T-helper 2 cell treated with Interferon-gamma antibody and Interleukin-4, amounts not matched to agents 100 ng/mL and 5 ng/mL, for 36 hours (primary cell): ENCODE measurements at regions not wholly inside any gene's neighbourhood (a gene's known extent, or its start where the extent isn't known, plus 50 kb on each side); places are given as distances from the start of the nearest gene placed in this dataset.
"Not testable (repeated sequence)": the region's sequence is repeated elsewhere in the genome, so short reads cannot be mapped to it uniquely, and the experiment has no call there.

ENCODE experiments used
- intact Hi-C: fragments of 100-400 bp; cut with micrococcal nuclease; formaldehyde crosslinking; loops from one replicate; pipeline ENCODE4 v1.15.1; 2023

DNA sequence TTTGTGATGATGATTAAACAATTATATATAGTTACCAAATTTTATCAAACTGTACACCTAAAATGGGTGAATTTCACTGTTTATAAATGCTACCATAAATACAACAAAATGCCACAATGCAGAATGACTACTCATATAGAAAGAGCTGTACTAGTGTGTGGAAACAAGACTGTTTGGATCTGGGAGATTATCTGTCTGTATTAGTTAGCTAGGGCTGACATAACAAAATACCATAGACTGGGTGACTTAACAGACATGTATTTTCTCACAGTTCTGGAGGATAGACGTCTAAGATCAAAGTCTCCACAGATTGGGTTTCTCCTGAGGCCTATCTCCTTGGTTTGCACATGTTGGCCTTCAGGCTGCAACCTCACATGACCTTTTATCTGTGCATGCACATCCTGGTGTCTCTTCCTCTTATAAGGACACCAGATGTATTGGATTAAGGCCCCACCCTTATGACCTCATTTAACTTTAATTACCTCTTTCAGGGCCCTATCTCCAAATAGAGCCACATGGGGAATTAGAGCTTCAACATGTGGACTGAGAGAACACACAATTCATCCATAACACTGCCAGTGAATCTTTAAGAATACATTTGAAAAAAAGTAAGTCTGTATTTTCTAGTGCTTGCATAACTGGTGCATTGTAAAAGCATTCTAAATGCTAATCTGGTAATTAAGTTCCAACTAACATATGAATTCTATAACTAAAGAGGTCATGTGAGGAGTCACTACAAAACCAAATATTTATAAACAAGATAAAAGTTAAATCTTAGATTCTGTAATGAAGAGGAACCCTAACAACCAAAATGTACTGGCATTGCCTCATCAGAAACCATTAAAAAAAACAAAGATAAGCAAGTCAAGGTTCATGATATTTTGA lies 699.6 kb downstream of the NYAP2 start:
- intact Hi-C loops, result no loop called here

DNA sequence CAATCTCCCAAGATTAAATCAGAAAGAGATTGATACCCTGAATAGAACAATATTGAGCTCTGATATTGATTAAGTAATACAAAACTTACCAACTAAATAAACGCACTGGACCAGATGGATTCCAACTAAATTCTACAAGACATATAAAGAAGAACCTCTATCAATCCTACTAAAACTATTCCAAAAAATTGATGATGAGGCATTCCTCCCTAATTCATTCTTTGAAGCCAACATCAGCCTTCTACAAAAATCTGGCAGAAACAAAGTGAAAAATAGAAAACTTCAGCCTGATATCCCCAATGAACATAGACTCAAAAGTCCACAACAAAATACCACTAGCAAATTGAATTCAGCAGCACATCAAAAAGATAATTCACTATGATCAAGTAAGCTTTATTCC lies 695.5 kb downstream of the NYAP2 start:
- intact Hi-C loops, result no loop called here

DNA sequence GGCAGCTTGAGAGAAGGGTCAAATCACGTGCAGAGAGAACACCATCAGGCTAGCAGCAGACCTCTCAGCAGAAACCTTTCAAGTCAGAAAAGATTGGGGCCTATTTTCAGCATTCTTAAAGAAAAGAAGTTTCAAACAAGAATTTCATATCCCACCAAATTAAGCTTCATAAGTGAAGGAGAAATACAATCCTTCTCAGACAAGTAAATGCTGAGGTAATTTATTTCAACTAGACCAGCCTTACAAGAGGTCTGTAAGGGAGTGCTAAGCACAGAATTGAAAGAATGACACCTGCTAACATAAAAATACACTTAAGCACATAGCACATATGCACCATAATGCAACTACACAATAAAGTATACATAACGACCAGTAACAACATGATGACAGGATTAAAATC lies 693.9 kb downstream of the NYAP2 start:
- intact Hi-C loops, result no loop called here

DNA sequence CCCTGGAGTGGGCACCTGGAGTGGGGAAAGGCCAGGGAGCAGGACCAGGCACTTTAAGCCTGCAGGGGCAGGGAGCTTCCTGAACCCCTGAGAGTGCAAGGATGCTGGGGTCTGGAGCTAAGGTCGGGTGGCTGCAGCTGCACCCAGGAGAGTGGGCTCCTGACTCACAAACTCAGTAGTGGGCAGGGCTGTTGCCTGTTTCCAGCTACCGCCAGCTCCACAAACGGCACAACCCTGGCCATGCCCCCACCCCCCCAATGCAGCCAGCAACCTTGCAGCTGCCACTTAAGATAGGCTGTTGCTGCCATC lies 688.8 kb downstream of the NYAP2 start:
- intact Hi-C loops, result no loop called here

DNA sequence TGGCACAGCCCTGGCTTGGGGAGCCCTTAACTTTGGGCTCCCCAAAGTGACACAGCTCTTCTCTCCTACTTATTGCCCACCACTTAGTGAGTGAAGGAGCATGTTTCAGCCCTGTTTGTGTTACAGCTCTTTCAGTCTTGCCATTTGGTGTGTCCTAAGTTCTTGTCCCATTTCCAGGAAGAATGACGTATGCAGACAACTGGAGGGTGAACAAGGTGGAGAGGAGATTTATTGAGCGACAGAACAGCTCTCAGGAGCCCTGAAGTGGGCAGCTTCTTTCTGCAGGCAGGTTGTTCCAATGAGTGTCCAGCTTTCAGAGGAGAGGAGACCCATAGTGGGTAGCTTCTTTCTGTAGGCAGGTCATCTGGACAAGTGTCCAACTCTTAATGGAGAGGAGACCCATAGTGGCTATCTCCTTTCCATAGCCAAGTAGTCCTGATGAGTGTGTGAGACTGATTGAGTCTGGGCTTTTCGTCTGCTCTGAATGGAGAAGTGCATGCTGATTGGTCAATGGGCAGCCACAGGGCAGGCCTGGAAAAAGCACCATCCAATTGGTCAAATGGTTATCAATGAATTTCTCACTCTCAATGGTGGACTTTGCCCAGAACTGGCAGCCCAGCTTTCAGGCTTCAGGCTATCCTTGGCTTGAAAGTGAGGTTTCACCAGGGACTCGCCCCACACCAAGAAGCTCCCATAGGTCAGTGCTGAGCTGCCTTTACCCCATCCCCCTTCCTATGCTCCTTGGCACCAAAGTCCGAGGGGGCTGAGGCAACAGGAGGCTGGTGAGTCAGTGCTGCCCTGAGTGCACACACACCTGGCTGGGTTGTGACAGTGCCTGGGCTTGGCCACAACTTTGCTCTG lies 688.2 kb downstream of the NYAP2 start:
- intact Hi-C loops, result no loop called here

DNA sequence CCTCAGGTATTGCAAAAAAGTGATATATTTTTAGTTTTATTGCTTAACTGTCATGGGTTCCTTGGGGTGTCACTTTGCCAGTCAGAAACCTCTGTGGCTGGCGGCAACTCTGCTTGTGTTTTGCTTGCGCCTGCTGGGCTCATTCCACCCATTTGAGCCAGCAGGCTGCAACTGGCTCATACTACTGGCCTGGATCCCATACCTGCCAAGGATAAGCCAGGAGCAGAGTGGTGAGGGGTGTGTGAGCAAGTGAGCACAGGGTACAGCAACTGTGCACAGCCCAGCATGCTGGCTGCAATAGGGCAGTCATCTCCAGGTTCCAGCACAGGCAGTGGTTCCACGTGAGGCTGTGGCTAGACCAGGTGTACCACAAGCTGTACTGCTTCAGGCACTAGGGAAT lies 687.5 kb downstream of the NYAP2 start:
- intact Hi-C loops, result no loop called here

DNA sequence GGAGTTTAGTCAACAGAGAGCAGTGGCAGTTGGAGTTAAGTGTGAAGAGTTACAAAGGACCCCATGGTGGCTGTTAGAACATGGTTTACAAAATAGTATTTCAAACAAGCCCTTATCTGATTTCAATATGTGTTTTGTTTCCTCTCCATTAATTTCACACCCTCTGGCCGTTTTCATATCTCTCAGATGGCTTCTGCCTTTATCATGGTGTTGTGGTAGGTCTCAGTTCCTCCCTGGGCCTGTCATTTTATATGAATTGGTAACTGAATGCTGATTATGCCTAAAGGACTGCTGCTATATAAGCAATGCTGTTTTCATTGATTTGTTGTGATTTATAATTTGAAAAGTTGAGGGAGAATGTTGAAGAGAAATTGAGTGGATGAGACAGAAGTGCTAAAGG lies 686.7 kb downstream of the NYAP2 start:
- intact Hi-C loops, result no loop called here

DNA sequence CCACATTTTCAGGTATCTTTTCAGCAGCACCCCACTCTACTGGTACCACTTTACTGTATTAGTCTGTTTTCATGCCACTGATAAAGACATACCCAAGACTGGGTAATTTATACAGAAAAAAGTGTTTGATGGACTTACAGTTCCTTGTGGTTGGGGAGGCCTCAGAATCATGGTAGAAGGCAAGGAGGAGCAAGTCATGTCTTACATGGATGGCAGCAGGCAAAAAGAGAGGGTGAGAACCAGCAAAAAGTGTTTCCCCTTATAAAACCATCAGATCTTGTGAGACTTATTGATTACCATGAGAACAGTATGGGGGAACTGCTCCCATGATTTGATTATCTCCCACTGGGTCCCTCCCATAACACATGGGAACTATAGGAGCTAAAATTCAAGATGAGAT lies 685.9 kb downstream of the NYAP2 start:
- intact Hi-C loops, result not testable (repeated sequence)

DNA sequence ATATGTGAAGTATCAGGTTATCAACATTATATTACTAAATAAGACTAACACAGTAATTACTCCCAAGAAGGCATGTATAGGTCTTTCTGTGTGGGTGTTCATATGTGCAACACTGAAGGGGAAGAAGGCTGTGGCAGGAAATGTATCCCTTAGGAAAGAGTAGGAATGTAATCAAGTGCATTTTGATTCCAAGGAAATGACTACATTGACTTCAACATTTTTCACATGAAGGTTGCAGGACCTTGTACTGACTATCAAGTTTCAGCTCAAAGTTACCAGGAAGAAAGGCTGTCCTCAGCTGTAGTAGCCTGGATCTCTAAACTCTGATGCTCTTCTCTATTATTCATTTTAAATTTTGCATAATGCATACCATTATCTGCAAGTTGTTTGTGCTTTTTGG lies 680.8 kb downstream of the NYAP2 start:
- intact Hi-C loops, result no loop called here

DNA sequence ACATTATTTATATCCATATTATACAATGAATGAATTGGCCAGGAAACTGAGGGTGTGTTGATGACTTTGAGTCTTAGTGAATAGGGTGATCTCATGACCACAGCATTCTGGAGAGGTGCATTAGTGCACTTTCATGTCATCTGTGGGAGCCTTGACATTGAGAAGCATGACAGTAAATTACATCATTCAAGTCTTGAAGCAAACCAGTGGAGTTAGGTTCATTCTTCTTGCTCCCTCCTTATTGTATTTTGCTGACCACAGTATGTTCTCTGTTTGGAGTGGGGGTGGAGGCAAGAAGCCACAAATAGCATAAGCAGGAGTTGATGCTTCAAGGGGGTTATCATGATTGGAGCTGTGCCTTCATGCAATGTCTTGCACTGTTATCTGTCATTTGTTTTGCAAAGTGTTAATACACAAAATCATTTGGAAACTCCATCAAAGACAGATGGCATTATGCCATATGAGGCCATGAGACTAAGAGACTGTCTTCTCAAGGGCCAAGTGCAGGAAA lies 680.2 kb downstream of the NYAP2 start:
- intact Hi-C loops, result no loop called here

DNA sequence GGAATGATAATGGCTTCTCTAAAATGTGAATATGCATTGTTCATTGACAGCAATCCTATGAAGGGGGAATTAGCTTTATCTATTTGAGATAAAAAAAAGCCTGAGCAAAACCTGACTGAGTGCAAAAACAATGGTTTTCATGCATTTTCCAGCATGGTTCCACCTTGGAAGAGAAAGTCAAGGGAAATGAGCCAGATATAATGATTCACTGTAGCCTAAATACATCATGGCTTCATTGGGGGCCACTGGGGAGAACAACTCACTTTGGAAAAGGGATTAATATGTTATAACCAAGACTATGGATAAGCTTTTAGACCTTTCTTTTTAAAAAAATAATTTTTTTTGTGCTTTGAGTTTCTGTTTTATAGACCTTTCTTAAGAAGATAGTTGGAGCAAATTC lies 679.7 kb downstream of the NYAP2 start:
- intact Hi-C loops, result no loop called here

DNA sequence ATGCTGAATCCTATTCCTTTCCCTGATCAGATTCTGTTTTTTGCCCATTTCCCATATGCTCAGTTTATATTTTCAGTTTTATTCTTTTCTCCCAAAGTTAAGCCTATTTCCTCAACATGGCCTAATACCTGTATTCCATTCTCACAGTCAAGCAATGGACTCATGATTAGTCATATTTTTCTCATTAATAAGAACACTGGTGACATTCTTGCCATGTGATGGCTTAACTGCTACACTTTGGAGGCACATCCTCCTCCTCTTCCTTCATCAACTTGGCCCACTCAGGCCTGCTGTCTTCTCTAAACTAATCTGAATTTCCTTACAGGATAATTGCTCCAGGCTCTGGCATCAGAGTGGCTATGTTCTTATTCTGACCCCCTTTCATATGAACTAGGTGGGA lies 679.2 kb downstream of the NYAP2 start:
- intact Hi-C loops, result no loop called here

DNA sequence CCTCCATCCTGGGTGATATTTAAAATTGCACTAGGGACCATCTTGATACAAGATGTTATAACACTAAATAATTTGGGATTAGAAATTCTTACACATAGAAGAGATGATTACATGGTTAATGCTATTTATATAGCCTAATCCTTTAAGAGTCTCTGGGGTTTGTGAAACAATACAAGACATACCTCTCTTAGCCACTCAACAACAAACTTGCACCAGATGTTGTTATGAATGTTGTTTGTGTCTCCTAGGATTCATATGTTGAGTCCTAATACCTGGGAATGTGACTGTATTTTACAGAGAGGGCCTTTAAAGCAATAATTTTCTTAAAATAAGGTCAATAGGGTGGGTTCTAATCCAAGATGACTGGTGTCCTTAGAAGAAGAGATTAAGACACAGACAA lies 678.3 kb downstream of the NYAP2 start:
- intact Hi-C loops, result no loop called here

DNA sequence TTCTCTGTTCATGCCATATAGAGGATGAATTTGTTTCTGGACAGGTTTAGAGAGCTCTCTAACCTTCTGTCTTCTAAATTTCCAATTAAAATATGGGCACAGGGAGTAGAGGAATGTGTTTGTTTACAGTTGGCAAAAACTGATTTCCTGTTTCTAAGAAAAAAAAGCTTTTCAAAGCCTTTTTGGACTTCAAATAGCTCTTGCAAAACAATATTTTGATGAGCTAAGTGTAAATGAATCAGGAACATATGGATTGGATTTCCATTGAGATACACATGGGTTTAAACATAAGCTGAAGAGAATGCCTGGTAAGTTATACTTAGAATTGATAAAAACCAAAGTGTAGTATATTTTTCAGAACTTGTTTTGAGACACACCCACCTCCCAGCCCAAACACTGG lies 677.5 kb downstream of the NYAP2 start:
- intact Hi-C loops, result no loop called here

DNA sequence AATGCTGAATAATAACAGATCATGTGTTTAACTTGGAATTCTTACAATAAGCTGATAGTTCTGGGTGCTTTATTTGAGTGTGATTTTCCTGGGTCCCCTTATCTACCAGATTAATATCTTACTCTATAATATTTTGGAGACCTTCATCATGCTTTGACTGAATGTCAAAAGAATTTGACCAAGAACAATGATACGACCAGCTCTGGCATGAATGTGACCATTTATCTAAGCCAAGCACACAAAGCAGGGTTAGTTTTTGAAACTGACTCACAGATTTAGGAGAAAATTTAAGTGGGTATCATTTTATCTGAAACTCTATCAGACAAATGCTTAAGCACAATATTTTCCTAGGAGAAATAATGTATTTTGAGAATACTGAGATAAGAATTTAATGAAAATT lies 677.0 kb downstream of the NYAP2 start:
- intact Hi-C loops, result no loop called here

DNA sequence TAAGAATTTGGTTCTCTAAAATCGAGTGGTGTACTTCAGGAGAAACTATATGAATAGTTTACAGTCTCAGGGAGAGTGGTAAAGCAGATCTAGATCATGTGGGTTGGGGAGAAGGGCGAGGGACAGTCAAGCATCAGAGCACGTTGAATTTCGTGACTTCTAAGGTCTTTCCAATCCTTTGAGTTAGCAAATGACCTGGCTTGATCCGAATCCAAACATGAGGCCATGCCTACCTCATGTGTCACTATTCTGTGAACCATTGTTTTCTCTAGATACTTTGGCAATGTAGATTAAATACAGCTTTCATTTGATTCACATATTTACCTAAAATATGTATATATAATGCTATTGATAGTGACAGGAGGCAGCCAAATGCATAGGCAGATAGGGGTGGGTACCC lies 674.9 kb downstream of the NYAP2 start:
- intact Hi-C loops, result no loop called here

DNA sequence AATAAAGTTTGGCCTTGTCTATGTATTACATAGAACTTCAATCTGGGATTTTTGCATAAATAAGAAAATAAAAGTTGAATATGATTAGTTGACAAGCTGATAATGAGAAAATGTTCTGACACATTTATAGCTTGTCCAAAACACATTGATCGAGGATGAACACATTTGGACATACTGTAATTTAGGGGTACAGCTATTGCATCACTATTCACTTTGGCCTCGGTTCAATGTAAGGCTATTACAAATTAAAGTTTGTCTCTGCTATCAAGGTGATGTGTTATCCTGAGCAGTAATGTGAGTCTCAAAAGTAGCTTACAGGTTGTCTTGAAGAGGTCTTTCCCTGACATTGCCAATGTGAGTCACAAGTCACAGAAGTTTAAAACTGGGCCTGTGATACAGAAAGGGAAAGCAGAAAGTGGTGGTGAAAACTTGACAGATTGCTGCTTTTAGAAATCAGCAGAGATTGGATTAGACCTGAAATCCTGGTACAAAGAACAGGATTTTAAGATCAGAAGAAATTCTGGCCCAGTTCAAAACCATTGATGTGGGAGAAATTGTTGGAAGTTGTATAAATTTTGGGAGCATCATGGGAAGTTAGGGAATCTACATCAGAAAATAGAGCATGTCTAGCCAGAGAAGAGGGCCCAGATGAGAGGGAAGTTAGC lies 674.1 kb downstream of the NYAP2 start:
- intact Hi-C loops, result no loop called here

DNA sequence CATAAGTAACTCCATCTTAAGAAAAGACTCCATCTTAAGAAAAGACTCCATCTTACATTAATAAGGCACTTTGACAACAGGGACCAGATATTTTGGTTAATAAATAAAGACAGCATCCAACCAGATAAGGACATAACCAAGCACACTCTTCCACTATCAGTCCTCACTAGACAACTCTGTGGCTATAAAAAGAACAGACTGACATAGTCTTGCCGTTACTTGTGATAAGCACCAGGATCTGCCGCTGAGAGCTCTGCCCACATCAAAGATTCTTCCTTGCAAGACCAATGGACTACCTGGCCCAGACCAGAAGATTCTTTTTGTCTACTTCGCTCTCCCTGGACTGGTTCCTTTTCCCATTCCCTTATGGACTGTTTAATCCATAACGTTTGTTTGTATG lies 667.4 kb downstream of the NYAP2 start:
- intact Hi-C loops, result no loop called here

DNA sequence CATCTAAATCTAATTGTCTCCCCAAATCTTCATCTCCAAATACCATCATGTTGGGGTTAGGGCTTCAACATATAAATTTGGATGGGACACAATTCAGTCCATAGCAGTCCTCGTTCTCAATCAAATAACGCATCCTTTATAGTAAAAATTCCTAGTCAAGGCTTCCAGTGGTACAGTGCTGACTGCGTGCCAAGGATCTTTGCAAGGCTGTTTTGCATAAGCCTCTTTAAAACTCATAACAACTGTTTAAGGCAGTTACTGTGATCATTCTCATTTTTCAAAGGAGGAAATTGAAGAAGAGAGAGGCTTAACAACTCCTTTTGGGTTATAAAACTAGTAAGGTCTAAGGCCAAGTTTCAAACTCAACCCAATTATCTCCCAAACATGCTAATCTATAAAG lies 666.9 kb downstream of the NYAP2 start:
- intact Hi-C loops, result no loop called here

DNA sequence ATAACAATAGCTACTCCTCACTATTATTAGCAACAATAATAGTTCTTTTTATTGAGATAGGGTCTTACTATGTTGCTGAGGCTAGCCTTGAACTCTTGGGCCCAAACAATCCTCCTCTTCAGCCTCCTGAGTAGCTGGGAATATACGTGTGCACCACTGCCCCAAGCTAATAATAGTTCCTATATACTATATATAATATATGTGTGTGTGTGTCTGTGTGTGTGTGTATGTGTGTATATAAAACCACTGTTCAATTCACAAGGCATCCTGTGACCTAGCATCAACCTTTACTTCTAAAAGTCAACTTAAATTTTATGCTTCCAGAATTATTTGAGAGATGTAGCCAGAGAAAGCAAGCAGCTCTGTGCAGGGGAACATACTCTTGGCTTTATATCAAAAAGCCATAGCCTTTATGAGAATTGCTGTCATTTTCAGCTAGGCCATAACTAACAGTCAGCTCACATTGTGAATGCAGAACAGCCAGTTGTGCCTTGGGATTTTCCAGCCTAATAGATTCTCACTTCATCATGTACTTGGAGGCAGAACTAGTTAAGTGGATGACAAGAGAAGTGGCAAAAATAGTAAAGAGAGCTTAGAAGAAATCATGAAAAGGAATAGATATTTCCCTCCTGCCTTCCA lies 665.5 kb downstream of the NYAP2 start:
- intact Hi-C loops, result no loop called here

DNA sequence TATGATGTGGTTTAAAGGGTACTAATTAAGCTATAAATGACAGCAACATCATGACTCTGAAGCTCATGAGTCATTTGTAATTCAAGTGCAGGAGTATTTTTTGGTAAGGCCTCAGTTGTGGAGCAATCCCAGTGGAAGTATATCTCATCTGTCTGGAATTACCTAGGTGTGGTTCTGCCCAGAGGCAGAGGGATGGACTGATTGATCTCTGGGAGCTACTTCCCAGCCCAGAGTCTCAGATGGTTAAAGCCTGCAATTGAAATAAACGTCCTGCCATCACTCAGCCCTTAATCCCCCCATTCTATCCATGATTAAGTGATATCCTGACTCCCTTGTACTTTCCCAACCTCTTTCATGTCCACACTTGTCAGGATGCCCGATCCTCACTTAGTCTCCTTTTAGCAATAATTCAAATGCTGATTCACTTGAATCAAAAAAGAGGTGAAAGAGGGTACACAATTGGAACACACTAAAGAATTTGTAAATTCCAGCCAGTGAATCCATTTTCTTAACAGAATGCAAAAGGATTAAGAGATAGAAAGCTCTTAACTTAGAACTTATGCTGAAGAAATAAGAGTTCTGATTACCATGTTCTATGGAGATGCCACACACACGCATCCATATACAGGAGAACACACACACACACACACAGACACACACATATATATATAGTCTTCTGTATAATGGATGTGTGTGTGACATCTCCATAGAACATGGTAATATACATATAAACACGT lies 664.4 kb downstream of the NYAP2 start:
- intact Hi-C loops, result no loop called here
